ENCODE measurements at regions not wholly inside any gene's neighbourhood (a gene's known extent, or its start where the extent isn't known, plus 50 kb on each side); places are given as distances from the start of the nearest gene placed in this dataset.
A peak's percentile ranks its signal among the peaks of the same experiment; 100 is the strongest.
"Not testable (repeated sequence)": the region's sequence is repeated elsewhere in the genome, so short reads cannot be mapped to it uniquely, and the experiment has no call there.

DNA sequence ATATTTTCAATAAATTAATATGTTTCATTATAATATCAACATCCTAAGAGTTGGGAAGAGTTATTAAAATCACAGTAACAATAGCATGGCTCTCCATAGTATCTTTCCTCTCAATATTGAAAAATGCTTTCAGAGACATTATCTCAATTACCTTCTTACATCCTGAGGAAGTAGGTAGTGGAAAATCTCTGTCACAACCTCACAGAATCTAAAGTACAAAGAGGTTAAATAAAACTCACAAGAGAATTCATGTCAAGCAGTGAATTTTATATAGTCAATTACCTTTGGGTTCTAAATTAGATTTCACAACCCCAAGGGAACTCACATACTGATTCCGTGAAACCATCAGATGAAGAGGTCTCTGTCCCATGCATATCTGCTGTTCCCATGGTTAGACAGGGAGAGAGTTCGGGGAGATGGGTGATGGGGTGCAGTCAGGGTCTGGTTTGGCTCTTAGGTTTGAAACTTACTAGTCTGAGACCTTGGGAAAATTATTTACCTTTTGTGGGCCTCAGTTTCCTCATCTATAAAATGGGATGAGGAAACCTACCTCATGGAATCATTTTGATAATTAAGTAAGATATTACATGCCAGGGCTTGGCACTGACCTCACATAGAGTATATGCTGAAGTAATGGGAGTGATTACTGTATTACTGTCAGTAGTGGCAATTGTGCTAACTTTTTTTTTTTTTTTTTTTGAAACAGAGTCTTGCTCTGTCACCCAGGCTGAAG lies 74.0 kb upstream of the SNX9 start:
- no peaks in the 10 kb centered on the region for H3K4me1 ChIP-seq (ENCODE audit: control insufficient read depth in 1 of 2, insufficient read depth in 2 of 2, low read length in 2 of 2)
- H3K27ac ChIP-seq (ENCODE audit: low read length): no peak overlapping the region
- H3K9me3 ChIP-seq (ENCODE audit: control insufficient read depth in 1 of 2, low read length in 2 of 2): no peaks in the 10 kb centered on the region
- H3K4me3 ChIP-seq (ENCODE audit: low read depth in 1 of 2, low read length in 2 of 2): no peak overlapping the region
- H3K36me3 ChIP-seq (ENCODE audit: control insufficient read depth in 1 of 2, insufficient read depth in 2 of 2, low read length in 2 of 2): no peaks in the 10 kb centered on the region
- no peaks in the 10 kb centered on the region for H3K27me3 ChIP-seq (ENCODE audit: low read depth, low read length)

GRCh38 chr6:157750973-157751372 lies 72.1 kb upstream of the SNX9 start:
- H3K27ac ChIP-seq (ENCODE audit: low read length); H3K36me3 ChIP-seq (ENCODE audit: control insufficient read depth in 1 of 2, insufficient read depth in 2 of 2, low read length in 2 of 2); H3K4me1 ChIP-seq (ENCODE audit: control insufficient read depth in 1 of 2, insufficient read depth in 2 of 2, low read length in 2 of 2): not testable (repeated sequence)

DNA sequence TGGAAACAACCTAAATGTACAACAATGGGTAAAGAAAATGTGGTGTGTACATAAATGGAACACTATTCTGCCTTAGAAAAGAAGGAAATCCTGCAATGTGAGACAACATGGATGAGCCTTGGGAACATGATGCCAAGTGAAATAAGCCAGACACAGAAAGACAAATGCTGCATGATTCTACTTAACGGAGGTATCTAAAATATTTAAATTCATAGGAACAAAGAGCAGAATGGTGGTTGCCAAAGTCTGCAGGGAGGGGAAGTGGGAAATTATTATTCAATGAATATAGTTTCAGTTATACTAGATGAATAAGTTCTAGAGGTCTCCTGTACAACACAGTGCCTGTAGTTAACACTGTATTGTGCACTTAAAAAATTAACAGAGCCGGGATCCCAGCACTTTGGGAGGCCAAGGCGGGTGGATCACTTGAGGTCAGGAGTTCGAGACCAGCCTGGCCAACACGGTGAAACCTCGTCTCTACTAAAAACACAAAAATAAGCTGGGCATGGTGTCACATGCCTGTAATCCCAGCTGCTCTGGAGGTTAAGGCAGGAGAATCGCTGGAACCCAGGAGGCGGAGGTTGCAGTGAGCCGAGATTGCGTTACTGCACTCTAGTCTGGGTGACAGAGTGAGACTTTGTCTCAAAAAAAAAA lies 71.4 kb upstream of the SNX9 start:
- Histone ChIP-seq H3K36me3 (ENCODE audit: control insufficient read depth in 1 of 2, insufficient read depth in 2 of 2, low read length in 2 of 2) (no peaks in the 10 kb centered on the region), H3K4me3 (ENCODE audit: low read depth in 1 of 2, low read length in 2 of 2) (no peak overlapping the region), H3K27ac (ENCODE audit: low read length) (no peak overlapping the region), H3K27me3 (ENCODE audit: low read depth, low read length) (no peaks in the 10 kb centered on the region), H3K4me1 (ENCODE audit: control insufficient read depth in 1 of 2, insufficient read depth in 2 of 2, low read length in 2 of 2) (peaks cover 0 to 5% of the 10 kb centered on the region in 2 donors), H3K9me3 (ENCODE audit: control insufficient read depth in 1 of 2, low read length in 2 of 2) (no peaks in the 10 kb centered on the region)

More at GRCh38 chr6:157750973-157751372, 72.1 kb upstream of the SNX9 start:
- H3K9me3 ChIP-seq (ENCODE audit: control insufficient read depth in 1 of 2, low read length in 2 of 2); H3K27me3 ChIP-seq (ENCODE audit: low read depth, low read length); H3K4me3 ChIP-seq (ENCODE audit: low read depth in 1 of 2, low read length in 2 of 2): not testable (repeated sequence)

- not testable (repeated sequence) for H3K27me3 ChIP-seq (ENCODE audit: low read depth, low read length); H3K27ac ChIP-seq (ENCODE audit: low read length); H3K36me3 ChIP-seq (ENCODE audit: control insufficient read depth in 1 of 2, insufficient read depth in 2 of 2, low read length in 2 of 2); H3K4me3 ChIP-seq (ENCODE audit: low read depth in 1 of 2, low read length in 2 of 2); H3K9me3 ChIP-seq (ENCODE audit: control insufficient read depth in 1 of 2, low read length in 2 of 2)
- peaks cover 0 to 14% of the 10 kb centered on the region in 2 donors for H3K4me1 ChIP-seq (ENCODE audit: control insufficient read depth in 1 of 2, insufficient read depth in 2 of 2, low read length in 2 of 2)
Observed at GRCh38 chr6:157752879-157753278, 70.2 kb upstream of the SNX9 start.

DNA sequence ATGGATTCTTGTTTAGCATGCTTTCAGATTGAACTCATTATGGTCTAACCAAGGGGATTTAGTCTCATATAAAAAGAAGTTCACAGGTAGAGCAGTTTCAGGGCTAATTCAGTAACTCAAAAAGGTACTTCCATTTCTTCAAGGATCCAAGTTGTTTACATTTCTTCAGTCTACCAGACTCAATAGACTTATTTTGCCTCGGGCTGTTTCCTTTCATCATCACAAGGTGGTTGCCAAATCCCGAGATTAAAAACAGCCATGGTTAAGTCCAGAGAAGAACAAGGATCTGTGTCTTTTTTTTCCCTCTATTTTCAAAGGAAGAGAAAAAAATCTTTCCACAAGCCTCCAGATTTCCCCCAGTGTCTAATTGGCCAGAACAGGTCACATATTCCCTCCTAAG lies 69.8 kb upstream of the SNX9 start:
- Histone ChIP-seq H3K36me3 (ENCODE audit: control insufficient read depth in 1 of 2, insufficient read depth in 2 of 2, low read length in 2 of 2) (no peaks in the 10 kb centered on the region), H3K27me3 (ENCODE audit: low read depth, low read length) (no peaks in the 10 kb centered on the region), H3K27ac (ENCODE audit: low read length) (no peak overlapping the region), H3K9me3 (ENCODE audit: control insufficient read depth in 1 of 2, low read length in 2 of 2) (no peaks in the 10 kb centered on the region), H3K4me3 (ENCODE audit: low read depth in 1 of 2, low read length in 2 of 2) (no peak overlapping the region), H3K4me1 (ENCODE audit: control insufficient read depth in 1 of 2, insufficient read depth in 2 of 2, low read length in 2 of 2) (peaks cover 0 to 14% of the 10 kb centered on the region in 2 donors)

GRCh38 chr6:157753801-157754200 lies 69.2 kb upstream of the SNX9 start:
- H3K4me1 ChIP-seq (ENCODE audit: control insufficient read depth in 1 of 2, insufficient read depth in 2 of 2, low read length in 2 of 2): peaks cover 0 to 14% of the 10 kb centered on the region in 2 donors
- H3K27ac ChIP-seq (ENCODE audit: low read length): not testable (repeated sequence)

DNA sequence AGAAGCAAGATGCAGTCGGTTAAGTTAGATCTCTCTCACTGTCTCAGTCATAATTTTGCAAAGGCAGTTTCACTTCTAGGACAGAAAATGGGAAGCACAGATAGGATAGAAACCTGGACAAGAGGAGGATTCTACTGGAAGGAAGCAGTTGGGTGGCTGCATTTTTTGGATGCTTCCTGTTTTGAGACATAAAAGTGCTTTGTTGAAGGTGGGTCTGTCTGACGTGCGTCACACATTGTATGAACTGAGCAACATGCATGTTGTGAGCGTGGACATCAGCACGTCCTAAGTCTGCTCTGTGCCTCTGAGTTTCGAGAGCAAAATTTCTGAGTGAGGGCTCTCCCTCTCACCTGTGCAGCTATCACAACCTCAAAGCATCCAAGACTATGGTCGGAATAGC lies 68.7 kb upstream of the SNX9 start:
- no peaks in the 10 kb centered on the region for H3K9me3 ChIP-seq (ENCODE audit: control insufficient read depth in 1 of 2, low read length in 2 of 2)
- no peak overlapping the region for H3K27ac ChIP-seq (ENCODE audit: low read length)
- H3K4me3 ChIP-seq (ENCODE audit: low read depth in 1 of 2, low read length in 2 of 2): no peak overlapping the region
- peaks cover 0 to 14% of the 10 kb centered on the region in 2 donors for H3K4me1 ChIP-seq (ENCODE audit: control insufficient read depth in 1 of 2, insufficient read depth in 2 of 2, low read length in 2 of 2)
- no peaks in the 10 kb centered on the region for H3K27me3 ChIP-seq (ENCODE audit: low read depth, low read length)
- H3K36me3 ChIP-seq (ENCODE audit: control insufficient read depth in 1 of 2, insufficient read depth in 2 of 2, low read length in 2 of 2): no peaks in the 10 kb centered on the region

More at GRCh38 chr6:157753801-157754200, 69.2 kb upstream of the SNX9 start:
- not testable (repeated sequence) for H3K27me3 ChIP-seq (ENCODE audit: low read depth, low read length); H3K4me3 ChIP-seq (ENCODE audit: low read depth in 1 of 2, low read length in 2 of 2); H3K9me3 ChIP-seq (ENCODE audit: control insufficient read depth in 1 of 2, low read length in 2 of 2); H3K36me3 ChIP-seq (ENCODE audit: control insufficient read depth in 1 of 2, insufficient read depth in 2 of 2, low read length in 2 of 2)

DNA sequence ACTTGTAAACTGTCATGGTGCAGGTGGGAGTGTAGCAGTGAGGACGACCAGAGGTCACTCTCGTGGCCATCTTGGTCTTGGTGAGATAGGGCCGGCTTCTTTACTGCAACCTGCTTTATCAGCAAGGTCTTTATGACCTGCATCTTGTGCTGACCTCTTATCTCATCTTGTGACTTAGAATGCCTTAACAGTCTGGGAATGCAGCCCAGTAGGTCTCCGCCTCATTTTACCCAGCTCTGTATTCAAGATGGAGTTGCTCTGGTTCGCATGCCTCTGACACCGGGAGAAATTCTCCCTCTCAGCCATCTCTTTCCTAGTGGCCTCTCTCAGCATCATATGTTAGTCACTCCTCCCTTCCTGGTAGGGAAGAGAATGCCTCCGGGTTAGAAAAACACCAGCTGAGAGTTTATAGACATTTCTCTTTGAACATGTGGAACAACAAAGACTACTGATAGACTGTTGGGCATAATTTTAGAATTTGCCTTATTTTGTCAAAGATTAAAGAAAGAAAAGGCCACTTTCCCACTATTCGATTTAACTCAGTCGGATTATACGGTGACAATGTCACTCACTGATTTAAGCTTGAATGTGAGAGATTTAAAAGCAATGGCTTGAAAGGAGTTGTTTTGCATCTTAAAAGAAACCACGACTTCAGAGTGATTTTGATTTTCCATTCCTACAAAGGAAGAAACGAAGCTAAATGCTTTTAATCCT lies 67.9 kb upstream of the SNX9 start:
- H3K4me3 ChIP-seq (ENCODE audit: low read depth in 1 of 2, low read length in 2 of 2): no peak overlapping the region
- H3K9me3 ChIP-seq (ENCODE audit: control insufficient read depth in 1 of 2, low read length in 2 of 2): no peaks in the 10 kb centered on the region
- H3K36me3 ChIP-seq (ENCODE audit: control insufficient read depth in 1 of 2, insufficient read depth in 2 of 2, low read length in 2 of 2): no peaks in the 10 kb centered on the region
- no peaks in the 10 kb centered on the region for H3K27me3 ChIP-seq (ENCODE audit: low read depth, low read length)
- peaks cover 0 to 14% of the 10 kb centered on the region in 2 donors for H3K4me1 ChIP-seq (ENCODE audit: control insufficient read depth in 1 of 2, insufficient read depth in 2 of 2, low read length in 2 of 2)
- H3K27ac ChIP-seq (ENCODE audit: low read length): no peak overlapping the region

GRCh38 chr6:157755746-157756411 lies 67.2 kb upstream of the SNX9 start:
- H3K9me3 ChIP-seq (ENCODE audit: control insufficient read depth in 1 of 2, low read length in 2 of 2): no peaks in the 10 kb centered on the region
- peaks cover 0 to 14% of the 10 kb centered on the region in 2 donors for H3K4me1 ChIP-seq (ENCODE audit: control insufficient read depth in 1 of 2, insufficient read depth in 2 of 2, low read length in 2 of 2)
- H3K4me3 ChIP-seq (ENCODE audit: low read depth in 1 of 2, low read length in 2 of 2): no peak overlapping the region
- H3K36me3 ChIP-seq (ENCODE audit: control insufficient read depth in 1 of 2, insufficient read depth in 2 of 2, low read length in 2 of 2): no peaks in the 10 kb centered on the region
- no peaks in the 10 kb centered on the region for H3K27me3 ChIP-seq (ENCODE audit: low read depth, low read length)
- H3K27ac ChIP-seq (ENCODE audit: low read length): no peak overlapping the region

DNA sequence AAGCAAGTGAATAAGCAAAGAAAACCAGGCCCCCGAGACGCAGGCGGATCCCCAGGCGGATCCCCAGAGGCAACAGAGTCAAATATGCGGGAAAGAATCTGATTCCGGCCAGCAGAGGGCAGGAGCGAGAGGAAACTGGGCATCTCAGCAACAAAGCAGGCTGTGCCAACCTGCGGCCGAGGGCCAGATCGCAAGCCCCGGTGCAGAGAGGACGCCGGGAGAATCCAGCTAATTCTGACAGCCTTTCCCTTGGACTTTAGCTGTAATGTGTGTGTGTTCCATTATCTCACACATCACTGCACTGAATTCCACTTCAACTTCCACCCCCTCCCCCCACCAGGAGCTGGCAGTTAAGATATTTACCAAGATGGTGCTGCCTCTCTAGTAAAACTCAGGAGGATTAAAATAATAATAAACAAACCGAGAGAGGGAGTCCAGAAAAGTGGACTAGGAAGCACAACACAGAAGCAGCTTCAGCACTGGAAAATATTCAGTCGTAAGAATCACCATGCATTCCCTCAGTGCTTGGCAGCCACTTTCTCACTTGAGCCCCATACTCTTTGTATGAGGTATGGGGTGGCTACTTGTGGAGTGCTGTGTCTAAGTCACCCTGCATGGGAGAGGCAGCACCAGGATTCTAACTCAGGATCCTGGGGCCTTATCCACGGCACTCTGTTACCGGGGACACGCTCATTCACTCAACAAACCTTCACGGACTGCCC lies 66.2 kb upstream of the SNX9 start:
- Histone ChIP-seq H3K27me3 (ENCODE audit: low read depth, low read length) (no peaks in the 10 kb centered on the region), H3K4me1 (ENCODE audit: control insufficient read depth in 1 of 2, insufficient read depth in 2 of 2, low read length in 2 of 2) (peaks cover 0 to 14% of the 10 kb centered on the region in 2 donors), H3K36me3 (ENCODE audit: control insufficient read depth in 1 of 2, insufficient read depth in 2 of 2, low read length in 2 of 2) (no peaks in the 10 kb centered on the region), H3K4me3 (ENCODE audit: low read depth in 1 of 2, low read length in 2 of 2) (peak overlapping the region; percentile 12 to 15), H3K27ac (ENCODE audit: low read length) (peak overlapping the region; percentile 48), H3K9me3 (ENCODE audit: control insufficient read depth in 1 of 2, low read length in 2 of 2) (no peaks in the 10 kb centered on the region)
